GM18867 (cell line): ENCODE measurements at regions not wholly inside any gene's neighbourhood (a gene's known extent, or its start where the extent isn't known, plus 50 kb on each side); places are given as distances from the start of the nearest gene placed in this dataset.

Source experiments
- ATAC-seq: cut with Tn5 transposase; IDR thresholded peaks from one replicate; pipeline ENCODE4 v1.9.1; 2021; ENCODE audit warnings: mild to moderate bottlenecking, moderate library complexity; ENCODE audit not compliant: unreplicated experiment

DNA sequence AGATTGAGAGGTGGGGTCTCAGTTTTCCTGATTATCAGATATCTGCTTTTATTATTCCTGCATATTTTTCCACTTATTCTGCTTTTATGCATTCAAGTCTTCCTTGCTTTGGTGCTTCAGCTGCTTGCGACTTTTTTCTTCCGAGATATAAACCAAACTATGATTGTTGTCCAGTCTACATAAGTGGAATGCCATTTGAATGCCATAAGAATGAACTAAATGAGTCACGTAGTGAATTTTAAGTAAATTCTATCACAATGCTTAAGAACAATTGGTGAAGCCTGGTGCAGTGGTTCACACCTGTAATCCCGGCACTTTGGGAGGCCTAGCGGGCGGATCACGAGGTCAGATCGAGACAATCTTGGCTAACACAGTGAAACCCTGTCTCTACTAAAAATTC, 189.1 kb downstream of the PCDH18 start:
- ATAC-seq = no peak

DNA sequence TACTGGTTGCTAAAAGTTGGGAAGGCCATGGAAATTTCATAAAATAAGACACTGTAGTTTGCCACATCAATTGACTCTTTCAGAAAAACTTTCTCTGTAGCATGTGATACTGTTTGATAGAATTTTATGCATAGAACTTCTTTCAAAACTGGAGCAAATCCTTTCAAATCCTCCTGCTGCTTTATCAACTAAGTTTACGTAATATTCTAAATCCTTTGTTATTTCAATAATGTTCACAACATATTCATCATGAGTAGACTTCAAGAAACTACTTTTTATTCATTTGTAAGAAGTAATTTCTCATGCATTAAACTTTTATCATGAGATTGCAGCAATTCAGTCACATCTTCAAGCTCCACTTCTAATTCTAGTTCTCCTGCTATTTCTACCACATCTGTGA, 199.3 kb downstream of the PCDH18 start:
- no peak for ATAC-seq

DNA sequence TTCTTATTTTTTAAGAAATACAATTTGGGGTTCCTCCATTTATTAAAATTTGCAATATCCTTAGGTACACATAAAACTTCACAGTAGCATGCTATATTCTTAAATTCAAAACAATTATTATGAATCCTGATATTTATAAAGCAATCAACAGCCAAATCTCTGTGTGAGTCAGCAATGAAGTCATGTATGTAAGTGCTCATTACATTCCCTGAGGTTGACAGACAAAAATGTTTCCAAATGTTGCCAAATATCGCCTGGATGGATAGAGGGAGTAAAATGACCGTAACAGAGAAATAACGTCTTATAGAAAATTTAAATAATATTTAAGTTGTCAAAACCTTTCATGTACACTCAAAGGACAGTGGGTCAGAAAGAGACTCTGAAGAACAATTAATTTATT, 220.0 kb downstream of the PCDH18 start:
- ATAC-seq = no peak

DNA sequence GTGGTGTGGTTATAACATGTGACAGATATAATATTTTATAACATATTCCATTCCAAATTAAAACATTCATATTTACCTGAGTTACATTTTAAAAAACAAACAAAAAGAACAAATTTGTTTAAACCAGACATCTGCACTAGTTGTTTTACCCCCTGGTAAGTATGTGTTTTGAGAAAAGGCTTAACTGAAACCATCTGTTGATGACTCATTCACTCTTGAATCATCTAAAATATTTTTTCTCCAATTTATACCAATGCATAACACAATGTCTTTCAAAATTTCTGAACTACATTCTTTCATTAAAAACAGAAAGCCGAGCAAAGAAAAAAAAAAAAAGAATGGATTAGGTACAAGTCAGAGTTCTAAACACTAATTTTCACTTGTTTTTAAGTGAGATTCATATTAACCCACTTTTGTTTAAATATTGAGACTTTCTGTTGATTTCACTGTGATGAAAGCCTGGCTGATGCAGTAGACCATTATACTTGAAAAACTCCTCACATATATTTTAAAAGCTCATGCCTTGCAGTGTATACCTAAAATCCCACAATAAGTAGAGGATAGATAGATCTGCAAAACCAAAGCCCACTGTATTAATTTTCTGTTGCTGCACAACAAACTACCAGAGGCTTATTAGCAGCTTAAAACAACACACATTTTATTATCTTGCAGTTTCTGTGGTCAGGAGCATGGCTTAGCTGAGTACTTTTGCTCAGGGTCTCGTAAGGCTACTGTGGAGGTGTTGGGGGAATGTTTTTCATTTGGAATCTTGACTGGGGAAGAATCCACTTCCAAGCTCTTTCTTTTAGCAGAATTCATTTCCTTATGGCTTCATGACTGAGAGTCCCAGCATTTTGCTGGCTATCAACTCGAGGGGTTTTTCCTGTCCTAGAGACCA, 221.5 kb downstream of the PCDH18 start:
- ATAC-seq = no peak

DNA sequence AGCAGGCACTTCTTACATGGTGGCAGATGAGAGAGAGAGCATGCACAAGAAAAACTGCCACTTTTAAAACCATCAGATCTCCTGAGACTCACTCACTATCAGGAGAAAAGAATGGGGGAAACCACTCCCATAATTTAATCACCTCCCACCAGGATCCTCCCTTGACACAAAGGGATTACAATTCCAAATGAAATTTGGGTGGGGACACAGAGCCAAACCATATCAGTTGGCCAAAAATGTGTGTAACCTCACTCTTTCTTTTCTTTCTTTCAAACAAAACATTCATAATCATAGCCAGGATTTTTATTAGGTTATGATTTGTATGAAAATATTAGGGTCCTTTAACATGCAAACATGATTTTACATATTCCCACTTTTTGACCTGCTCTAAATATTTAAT, 222.1 kb downstream of the PCDH18 start:
- no peak for ATAC-seq

DNA sequence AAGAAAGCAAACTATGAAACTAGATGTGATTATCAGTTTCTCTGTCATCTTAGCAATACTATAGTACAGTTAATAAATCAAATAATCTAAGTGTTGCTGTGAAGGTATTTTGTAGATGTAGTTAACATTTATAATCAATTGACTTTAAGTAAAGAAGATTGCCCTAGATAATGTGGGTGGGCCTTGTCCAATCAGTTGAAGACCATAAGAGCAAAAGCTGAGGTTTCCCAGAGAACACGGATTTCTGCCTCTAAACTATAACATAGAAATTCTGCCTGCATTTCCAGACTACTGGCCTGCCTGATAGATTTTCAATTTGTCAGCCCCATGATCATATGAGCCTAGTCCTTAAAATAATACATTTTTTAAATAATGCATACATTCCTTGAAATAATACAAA, 222.9 kb downstream of the PCDH18 start:
- no peak for ATAC-seq

DNA sequence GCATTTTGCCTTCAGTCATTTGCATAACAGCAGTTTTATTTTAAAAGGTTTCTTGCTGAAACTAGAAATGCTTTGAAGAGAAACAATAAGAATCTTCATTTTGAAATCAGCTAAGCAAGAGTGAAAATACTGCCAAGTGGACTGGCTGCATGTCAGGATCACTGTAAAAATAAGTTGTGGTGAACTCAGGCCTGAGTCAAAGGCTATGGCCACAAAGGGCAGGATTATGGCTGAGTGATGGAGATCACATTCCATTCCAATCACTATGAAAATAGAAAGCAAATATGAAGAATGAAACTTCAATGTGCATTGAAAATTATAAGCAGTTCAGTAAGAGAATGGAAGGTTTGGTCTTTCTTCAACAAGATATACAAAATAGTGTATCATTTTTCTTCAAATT, 224.5 kb downstream of the PCDH18 start:
- ATAC-seq = no peak

DNA sequence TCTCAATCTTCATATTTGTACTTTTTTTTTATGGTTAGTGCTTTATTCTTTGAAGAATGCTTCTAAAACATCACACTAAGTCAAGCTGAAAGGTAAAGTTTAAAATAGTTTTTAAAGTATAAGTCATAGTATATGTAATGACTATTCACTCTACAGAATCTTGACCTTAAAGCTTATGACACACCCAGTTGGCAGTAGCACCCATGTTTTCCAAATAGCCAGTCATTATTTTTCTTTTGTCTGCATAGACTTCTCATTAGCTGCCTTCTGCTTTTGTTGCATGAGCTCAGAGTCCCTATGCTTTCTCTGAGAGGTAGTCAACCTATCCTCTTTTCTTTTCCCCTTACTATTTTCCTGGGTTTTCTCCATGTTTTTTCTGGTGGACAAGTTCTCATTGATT, 231.5 kb downstream of the PCDH18 start:
- ATAC-seq = no peak

DNA sequence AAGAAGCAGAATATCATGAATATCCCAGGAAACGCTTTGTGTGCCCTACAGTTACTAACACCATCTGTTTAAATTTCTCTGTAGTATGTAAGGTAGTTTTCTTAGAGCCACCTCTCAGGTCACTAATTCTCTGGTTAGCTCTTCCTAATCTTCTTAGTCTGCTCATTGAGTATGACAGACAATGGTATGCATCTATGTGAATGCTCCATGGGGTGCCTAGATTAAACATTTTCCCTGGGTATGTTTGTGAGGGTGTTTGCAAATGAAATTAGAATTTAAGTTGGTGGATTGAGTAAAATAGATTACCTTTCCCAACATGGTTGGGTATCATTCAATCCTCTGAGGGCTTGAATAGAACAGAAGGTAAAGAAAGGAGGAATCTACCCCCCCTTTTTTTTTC, 233.0 kb downstream of the PCDH18 start:
- no peak for ATAC-seq

DNA sequence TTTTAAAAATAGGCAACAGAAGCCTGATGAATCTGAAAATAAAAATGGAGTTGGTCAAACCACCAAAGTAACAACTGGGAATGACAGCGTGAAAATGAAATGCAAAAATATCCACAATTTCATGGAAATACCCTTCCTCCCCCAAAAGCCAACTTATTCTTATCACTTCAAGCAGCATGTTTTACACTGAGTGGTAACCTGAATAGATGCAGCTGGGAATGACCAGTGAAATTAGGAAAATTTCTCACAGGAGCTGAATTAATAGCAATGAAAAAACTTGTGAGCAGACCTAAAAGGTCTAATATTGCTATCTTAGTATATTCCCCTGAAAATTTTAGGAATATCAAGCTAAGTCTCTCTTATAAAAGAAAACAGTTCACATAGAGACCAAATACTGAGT, 239.0 kb downstream of the PCDH18 start:
- ATAC-seq = no peak

DNA sequence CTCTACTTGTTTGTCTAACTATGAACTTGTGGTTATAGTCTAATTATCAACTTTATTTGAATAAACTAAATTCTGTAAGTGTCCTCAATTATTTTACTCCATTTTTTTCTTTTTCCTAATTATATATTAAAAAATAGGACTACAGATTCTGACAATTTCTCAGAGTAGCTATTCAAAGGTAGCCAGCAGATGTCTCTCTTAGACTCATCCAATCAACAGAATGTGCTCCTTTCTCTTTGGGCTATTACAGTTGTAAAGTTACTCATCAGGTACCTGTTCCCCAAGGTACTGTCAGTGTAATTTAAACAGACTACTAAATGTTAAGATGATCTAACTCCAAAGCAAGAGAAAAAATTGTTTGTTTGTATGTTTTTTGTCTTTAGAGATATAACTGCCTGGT, 248.6 kb downstream of the PCDH18 start:
- ATAC-seq = no peak

DNA sequence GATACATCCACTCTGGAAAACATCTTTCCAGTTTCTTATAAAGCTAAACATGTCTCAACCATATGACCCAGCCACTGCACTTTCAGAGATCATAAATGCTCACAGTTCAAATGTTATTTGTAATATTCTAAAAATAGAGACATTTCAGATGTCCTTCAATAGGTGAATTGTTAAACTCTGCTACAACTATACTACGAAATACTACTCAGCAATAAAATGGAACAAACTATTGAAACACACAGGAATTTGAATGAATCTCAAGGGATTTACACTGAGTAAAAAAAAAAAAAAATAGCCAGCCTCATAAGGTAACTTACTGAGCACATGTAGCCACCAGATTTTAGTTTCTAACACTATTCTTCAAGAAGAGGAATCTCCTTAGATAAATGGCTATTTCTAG, 253.9 kb downstream of the PCDH18 start:
- no peak for ATAC-seq

DNA sequence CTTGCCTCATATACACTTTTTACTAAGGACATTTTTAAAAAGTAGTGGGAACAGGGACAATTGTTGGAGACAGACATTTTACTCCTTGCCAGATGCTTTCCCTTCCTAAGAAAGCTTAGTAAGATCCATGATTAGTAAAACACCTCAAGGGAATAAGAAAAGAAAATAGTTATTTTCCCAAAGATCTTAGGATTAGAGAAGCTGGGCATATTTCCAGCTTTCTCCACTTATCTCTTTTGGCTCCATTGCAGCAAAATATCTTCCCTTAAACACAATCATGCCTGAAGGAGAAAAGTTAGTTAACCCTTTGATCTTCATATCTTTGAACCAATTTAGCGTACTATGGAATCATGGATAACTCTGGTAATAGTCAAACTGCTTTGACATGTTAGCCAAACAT, 257.9 kb downstream of the PCDH18 start:
- no peak for ATAC-seq

DNA sequence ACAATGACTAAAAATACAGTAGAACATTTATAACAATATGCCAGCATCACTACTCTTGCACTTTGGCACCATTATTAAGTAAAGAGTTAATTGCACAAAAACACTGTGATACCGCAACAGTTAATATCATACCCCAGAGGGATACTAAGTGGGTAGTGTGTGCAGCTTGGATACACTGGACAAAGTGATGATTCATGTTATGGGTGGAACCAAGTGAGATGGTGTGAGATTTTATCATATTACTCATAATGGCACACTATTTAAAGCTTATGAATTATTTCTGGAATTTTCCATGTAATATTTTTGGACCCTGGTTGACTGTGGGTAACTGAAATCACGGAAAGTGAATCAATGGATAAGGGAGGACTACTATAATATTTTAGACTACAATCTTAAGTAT, 265.3 kb downstream of the PCDH18 start:
- no peak for ATAC-seq

DNA sequence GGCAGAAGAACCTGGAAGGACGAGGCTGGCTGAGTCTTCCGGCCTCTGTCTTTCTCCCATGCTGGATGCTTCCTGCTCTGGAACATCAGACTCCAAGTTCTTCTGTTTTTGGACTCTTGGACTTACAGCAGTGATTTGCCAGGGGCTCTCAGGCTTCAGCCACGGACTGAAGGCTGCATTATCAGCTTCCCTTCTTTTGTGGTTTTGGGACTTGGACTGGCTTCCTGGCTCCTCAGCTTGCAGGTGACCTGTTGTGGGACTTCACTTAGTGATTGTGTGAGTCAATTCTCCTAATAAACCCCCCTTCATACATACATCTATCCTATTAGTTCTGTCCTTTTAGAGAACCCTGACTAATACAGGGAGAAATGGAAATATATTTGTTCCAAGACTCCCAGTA, 265.8 kb downstream of the PCDH18 start:
- ATAC-seq = no peak

DNA sequence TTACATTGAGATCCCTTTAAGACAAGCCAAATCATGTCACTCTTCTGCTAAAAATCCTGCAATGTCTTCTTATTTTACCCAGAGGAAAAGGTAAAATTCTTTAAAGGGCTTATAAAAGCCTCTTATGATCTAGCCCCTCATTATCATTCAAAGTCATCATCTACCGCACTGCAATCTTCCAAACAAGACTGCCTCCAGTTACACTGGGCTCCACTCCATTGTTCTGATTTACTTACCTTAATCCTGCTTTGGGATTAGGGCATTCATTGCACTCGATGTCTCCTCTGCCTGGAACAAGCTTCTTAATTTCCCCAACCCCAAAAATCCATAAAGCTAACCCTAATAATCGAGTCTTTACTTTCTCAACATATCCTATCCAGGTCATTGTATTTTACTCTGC, 269.1 kb downstream of the PCDH18 start:
- no peak for ATAC-seq

DNA sequence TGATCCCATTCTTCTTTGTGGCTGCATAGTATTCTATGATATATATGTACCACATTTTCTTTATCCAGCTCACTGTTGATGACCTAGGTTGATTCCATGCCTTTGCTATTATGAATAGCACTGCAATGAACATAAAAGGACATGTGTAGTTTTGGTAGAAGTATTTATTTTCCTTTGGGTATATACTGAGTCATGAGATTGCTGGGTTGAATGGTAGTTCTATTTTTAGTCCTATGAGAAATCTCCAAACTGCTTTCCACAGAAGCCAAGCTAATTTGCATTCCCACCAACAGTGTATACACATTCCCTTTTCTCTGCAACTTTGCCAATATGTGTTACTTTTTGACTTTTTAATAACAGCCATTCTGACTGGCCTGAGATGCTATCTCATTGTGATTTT, 278.3 kb downstream of the PCDH18 start:
- no peak for ATAC-seq

DNA sequence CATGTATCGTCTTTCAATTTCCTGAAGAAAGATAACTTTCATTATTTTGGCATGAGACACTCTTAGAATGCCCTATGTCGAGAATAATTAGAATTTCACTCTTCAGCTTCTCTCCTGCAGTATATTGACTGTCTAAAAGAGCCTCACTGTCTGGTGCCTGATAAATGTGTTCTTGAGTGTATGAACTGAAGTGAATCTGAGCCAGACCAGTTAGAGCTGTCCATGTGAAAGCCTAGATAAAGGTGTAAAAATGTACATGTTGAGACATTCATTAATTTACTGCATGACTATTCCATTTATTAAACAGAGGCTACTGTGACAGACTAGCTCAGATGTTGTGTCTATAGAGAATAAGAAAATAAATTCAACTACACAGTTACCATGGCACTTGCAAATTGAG, 283.2 kb downstream of the PCDH18 start:
- ATAC-seq = no peak

DNA sequence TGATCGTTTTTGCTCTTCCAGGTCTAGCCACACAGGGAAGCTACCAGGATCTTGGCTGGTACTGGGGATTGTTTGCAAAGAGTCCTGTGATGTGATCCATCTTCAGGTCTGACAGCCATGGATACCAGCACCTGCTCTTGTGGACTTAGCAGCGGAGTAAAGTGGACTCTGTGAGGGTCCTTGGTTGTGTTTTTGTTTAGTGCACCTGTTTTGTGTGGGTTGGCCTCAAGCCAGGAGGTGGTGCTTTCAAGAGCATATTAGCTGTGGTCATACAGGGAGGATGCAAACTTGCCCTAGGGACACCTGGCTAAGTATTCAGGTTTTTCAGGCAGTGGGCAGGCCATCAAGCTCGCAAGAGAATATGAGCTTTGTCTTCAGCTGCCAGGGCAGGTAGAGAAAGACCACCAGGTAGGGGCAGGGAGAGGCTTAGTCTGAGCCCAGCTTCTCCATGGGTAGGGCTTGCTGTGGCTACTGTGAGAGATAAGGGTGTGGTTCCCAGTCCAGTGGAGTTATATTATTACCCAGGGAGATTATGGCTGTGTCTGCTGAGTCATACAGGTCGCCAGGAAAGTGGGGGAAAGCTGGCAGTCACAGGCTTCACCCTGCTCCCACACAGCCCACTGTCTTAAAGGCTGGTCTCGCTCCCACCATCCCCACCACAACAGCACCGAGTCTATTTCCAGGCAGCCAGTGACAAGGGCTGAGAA, 293.7 kb downstream of the PCDH18 start:
- no peak for ATAC-seq

DNA sequence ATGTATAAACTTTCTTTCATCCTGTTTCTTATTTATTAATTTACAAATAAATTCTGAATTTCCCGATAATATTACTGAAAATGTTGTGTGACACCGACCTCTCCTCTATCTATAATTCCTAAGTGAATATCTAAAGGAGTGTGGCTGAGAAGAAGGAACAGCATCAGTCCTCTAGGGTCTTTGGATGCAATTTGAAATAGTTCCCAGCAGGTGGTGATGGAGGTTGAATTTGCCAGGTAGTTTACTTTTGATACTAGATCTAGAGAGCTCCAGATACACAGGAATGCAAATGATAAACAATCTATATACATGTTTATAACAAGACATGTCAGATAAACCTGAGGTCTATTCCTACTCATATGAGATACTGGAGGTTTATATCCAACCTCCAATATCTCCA, 305.4 kb downstream of the PCDH18 start:
- ATAC-seq = no peak

DNA sequence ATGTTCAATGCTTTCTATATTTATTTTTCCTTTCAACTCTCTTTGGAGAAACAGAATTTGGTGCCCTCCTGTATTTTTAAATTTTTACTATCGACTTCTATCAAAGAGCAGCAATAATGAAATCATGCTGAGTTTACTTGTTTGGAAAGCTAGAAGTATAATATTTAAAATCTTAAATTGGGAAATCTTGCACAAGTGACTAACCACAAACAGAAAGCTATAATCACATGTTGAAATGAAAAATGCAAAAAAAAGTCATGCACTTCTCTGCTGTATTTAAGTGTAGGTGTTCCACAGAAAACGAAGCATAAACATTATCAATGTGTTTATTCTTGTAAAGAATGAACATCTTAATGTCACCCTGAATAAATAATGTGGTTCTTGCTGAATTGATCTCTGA, 306.1 kb downstream of the PCDH18 start:
- no peak for ATAC-seq

DNA sequence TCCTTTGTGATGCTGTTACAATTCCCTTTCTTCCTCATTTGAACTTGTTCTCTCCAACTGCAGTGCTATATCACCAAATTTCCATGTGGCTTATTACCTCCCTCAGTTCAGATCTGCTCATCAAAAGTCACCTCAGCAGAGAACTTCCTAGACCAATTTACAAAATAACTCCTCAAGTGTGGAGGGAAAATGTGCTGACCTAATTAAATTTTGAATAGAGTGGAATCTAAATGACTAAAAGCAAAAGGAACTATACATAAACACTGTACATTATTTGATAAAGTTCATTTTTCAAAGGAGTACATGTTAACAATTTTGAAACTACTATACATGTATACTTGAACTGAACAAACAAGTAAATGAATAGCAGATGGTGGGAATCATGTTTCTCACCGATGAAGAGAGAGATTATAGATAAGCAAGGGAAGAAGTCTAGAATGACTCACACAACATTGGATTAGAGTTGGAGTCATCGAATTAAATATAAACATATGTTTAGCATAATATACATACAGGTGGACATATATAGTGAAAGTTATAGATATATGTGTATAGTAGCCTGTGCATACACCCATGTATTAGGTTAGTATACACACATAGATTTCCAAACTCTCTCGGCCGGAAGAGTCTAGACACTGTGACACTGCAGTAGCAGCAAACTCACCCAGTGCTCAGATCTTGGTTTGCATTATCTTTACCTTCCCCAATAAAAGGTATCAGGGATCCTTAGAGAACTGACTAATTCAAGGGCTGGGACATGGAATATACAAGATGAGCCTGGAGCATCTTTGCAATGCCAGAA, 318.7 kb downstream of the PCDH18 start:
- ATAC-seq = no peak
